ENCODE measurements at regions not wholly inside any gene's neighbourhood (a gene's known extent, or its start where the extent isn't known, plus 50 kb on each side); places are given as distances from the start of the nearest gene placed in this dataset.

DNA sequence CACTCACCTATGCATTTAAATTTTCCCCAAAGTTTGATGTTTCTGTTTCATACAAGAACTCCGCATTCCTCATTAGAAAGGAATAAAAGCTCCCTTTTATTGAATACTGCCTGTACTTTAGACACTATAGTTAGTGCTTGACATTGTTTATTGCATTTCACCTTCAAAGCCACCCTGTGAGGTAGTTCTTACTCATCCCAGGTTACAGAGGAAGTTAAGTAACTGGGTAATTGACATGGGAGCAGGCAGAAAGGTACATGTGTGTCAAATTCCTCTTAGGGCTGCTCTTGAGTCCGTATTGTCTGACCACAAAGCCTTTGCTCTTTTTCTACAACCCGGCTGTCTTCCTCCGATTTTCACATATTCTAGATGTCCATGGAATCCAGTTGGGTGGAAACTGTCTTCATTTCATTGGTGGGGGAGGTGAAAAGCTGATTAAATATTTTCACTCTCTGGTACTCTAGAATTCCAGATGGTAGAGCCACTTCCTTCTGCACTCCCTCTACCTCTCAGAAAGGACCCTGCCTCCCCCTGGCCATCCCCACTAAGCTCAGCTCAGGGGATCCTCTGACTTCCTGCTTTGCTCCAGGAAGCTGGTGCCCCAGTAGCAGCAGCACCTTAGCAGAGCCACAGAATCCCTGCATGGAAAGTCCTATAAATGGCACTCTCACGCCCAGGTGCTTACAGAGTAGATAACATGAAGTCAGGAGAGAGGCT, 319.2 kb downstream of the LRATD1 start (continued):
- TF ChIP-seq RXRA (IDR thresholded peaks at IDR 0.05; ENCODE audit: insufficient read depth, low read depth, low read length) = no peak
- TF ChIP-seq, protein P1, sequence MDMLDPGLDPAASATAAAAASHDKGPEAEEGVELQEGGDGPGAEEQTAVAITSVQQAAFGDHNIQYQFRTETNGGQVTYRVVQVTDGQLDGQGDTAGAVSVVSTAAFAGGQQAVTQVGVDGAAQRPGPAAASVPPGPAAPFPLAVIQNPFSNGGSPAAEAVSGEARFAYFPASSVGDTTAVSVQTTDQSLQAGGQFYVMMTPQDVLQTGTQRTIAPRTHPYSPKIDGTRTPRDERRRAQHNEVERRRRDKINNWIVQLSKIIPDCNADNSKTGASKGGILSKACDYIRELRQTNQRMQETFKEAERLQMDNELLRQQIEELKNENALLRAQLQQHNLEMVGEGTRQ (IDR thresholded peaks at IDR 0.05; ENCODE audit: low read length) = no peak
- TF ChIP-seq EP300 (IDR thresholded peaks at IDR 0.05; ENCODE audit: borderline replicate concordance in 1 of 2, low read depth in 2 of 2, low read length in 2 of 2) = no peak
- no peak for TF ChIP-seq JUND (IDR thresholded peaks at IDR 0.05; ENCODE audit: low read length)
- TF ChIP-seq BRCA1 (IDR thresholded peaks at IDR 0.05; ENCODE audit: low read depth, low read length) = no peak
